Esophagus (tissue), 2 donors: ENCODE measurements at regions not wholly inside any gene's neighbourhood (a gene's known extent, or its start where the extent isn't known, plus 50 kb on each side); places are given as distances from the start of the nearest gene placed in this dataset.

ENCODE experiments used
- H3K27ac ChIP-seq, 2 donors: one replicate each; pipeline ENCODE4 v1.5.1; 2013; ENCODE audit warnings: low read depth in 2 of 2, mild to moderate bottlenecking in 2 of 2, inconsistent platforms in 1 of 2, low read length in 1 of 2, moderate library complexity in 1 of 2
- H3K27me3 ChIP-seq, 2 donors: one replicate each; pipeline ENCODE4 v1.6.1; 2013; ENCODE audit warnings: low read length in 2 of 2, control low read depth in 1 of 2, mild to moderate bottlenecking in 1 of 2; ENCODE audit not compliant: insufficient read depth in 2 of 2, control insufficient read depth in 1 of 2
- H3K36me3 ChIP-seq, 2 donors: one replicate each; pipeline ENCODE4 v1.6.1; 2013; ENCODE audit warnings: low read length in 1 of 2; ENCODE audit not compliant: control insufficient read depth in 2 of 2, insufficient read depth in 2 of 2
- H3K4me1 ChIP-seq, 2 donors: one replicate each; pipeline ENCODE4 v1.6.1; 2013; ENCODE audit warnings: low read length in 1 of 2; ENCODE audit not compliant: control insufficient read depth in 2 of 2, insufficient read depth in 2 of 2
- H3K4me3 ChIP-seq, 2 donors: one replicate each; pipeline ENCODE4 v1.5.1; 2013; ENCODE audit warnings: low read length in 2 of 2, mild to moderate bottlenecking in 2 of 2, low read depth in 1 of 2, moderate library complexity in 1 of 2
- H3K9me3 ChIP-seq, 2 donors: one replicate each; pipeline ENCODE4 v1.6.1; 2013; ENCODE audit warnings: mild to moderate bottlenecking in 2 of 2, low read depth in 1 of 2, low read length in 1 of 2, moderate library complexity in 1 of 2; ENCODE audit not compliant: control insufficient read depth in 2 of 2, insufficient read depth in 1 of 2
- WGBS, 2 donors: extraction: QIAGEN DNeasy Blood & Tissue Kit; methylation state at CpG; one replicate each; pipeline ENCODE4 v1.1.7; 2013; 5-methylcytosine and 5-hydroxymethylcytosine counted together
- donor health status: healthy with polysubstance abuse.
- donor health status: Bipolar disorder and iron deficiency.

GRCh38 chr3:76985645-76986044 is 54.3 kb upstream of the ROBO2 start:
- Histone ChIP-seq H3K4me1 (no peaks in the 10 kb centered on the region), H3K4me3 (no peak overlapping the region), H3K27ac (no peak overlapping the region), H3K36me3 (no peaks in the 10 kb centered on the region), H3K9me3 (no peaks in the 10 kb centered on the region), H3K27me3 (no peaks in the 10 kb centered on the region)

GRCh38 chr3:76986876-76987474 is 52.9 kb upstream of the ROBO2 start:
- Histone ChIP-seq H3K4me3 (no peak overlapping the region), H3K9me3 (no peaks in the 10 kb centered on the region), H3K4me1 (no peaks in the 10 kb centered on the region), H3K27ac (no peak overlapping the region), H3K36me3 (no peaks in the 10 kb centered on the region), H3K27me3 (no peaks in the 10 kb centered on the region)
- 87 to 90% methylated on average over 11 of the region's 11 CpGs for WGBS, 2 donors
